ENCODE measurements at regions not wholly inside any gene's neighbourhood (a gene's known extent, or its start where the extent isn't known, plus 50 kb on each side); places are given as distances from the start of the nearest gene placed in this dataset.

- TF ChIP-seq CTCF (IDR thresholded peaks at IDR 0.05) = no peak
- TF ChIP-seq POLR2A (IDR thresholded peaks at IDR 0.05) = no peak
Observed at GRCh38 chr14:82009993-82010392, 476.3 kb upstream of the SEL1L start.
